NCI-H2196 (cell line): ENCODE measurements at regions not wholly inside any gene's neighbourhood (a gene's known extent, or its start where the extent isn't known, plus 50 kb on each side); places are given as distances from the start of the nearest gene placed in this dataset.
A peak's percentile ranks its signal among the peaks of the same experiment; 100 is the strongest.
"Not testable (repeated sequence)": the region's sequence is repeated elsewhere in the genome, so short reads cannot be mapped to it uniquely, and the experiment has no call there.

ENCODE experiments used
- DNase-seq: peaks from one replicate; lab custom pipeline; 2025; ENCODE audit not compliant: unreplicated experiment; lab: John Stamatoyannopoulos, UW

DNA sequence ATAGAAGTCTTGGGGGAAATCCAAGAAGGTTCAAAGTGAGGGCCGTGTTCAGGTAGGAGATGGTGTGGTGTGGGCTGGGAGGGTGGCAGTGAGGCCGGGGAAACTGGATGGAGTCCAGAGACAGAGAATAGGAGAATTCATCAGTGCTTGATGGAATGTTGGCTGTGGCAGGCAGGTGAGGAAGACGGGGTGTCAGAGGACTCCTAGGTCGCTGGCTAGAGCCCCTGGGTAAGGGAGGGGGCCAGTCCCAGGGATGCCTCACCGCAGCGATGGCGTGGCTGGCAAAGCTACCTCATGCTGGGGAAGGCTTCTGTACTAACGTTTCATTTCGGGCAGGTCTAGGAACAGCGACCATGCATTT is 373.0 kb downstream of the RPS24 start:
- DNase-seq: no peak

DNA sequence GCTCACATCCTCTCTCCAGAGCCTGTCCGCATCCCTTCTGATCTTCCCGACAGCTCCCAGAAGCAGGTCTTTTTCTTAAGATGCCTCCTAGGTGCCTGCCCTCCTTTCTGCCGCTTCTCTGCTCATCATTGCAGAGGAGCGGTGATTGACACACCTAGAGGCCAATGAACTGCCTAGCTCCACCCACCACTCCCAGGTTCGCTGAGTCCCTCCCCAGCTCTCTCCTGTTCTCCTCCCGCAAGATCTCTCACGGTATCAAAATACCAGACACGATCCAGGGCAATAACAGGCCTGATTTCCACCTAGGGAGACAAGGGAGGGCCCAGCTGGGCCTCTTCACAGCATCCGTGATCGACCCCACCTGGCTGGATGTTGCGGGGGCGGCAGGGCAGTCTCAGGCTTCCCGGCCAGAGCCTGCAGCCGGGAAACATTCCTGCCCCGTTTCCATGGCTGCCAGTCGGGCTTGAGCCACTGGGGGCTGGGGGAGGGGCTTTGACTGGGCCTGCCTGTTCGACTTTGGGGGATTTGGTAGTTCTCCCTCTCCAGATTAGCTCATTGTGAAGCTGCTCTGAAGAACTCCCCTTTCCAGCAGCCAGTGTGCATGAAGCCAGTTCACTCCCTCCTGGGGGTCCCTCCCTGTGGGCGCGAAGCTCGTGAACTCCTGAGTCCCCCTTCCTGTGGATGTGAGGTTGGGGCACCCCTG is 373.5 kb downstream of the RPS24 start:
- DNase-seq: peak; percentile 54

DNA sequence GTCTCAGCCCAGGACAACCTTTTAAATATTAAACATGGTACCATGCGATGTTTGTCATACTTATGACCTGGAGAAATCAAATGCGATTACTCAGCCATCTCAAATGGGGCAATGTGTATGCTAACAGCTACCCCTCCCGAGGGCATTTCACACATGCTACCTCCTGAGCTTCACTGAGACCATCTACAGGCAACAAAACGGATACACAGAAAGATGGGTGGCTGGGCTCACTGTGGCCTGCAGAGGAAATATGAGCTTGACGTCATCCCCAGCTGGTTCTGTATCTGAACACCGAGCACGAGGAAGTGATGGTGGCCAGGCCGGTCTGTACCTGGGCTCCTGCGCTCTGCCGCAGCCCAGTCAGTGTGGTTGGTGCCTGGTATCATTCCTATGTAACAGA is 374.3 kb downstream of the RPS24 start:
- no peak for DNase-seq

DNA sequence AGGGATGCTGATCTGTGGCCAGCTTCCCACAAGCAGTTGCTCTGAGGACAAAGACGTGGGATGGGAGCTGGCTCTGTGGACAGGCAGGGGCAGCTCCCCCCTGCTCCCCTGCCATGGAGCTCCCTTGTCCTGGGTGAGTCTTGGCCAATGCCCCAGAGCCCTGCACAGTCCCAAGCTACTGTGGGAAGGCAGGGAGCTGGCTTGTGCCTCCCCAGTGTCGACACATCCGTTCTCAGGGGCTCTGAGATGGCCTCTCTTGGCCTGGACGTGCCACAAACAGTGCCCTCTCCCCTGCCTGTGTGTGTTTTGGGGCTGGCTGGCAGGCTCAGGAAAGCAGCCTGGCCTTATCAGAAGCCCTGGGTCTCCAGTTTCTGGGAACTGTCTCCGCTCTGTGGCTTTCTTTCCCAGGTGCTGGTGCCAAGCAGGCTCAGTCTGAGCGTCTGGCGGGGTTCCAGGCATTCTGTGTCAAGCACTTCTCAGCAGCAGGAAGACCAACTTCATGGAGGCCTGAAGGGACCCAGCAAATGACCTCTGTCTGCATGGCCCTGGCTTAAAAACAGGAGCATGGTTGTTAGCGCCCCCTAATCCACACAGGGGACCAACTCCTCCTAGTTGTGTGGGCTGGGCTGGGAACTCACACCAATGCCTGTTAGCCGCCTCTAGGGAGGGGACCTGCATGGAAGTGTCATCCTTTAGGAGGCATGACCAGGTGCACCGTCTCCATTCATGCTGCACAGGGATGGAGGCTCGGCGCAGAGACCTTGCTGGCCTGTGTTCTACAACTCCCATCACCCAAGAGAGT is 375.2 kb downstream of the RPS24 start:
- DNase-seq: peak; percentile 80

DNA sequence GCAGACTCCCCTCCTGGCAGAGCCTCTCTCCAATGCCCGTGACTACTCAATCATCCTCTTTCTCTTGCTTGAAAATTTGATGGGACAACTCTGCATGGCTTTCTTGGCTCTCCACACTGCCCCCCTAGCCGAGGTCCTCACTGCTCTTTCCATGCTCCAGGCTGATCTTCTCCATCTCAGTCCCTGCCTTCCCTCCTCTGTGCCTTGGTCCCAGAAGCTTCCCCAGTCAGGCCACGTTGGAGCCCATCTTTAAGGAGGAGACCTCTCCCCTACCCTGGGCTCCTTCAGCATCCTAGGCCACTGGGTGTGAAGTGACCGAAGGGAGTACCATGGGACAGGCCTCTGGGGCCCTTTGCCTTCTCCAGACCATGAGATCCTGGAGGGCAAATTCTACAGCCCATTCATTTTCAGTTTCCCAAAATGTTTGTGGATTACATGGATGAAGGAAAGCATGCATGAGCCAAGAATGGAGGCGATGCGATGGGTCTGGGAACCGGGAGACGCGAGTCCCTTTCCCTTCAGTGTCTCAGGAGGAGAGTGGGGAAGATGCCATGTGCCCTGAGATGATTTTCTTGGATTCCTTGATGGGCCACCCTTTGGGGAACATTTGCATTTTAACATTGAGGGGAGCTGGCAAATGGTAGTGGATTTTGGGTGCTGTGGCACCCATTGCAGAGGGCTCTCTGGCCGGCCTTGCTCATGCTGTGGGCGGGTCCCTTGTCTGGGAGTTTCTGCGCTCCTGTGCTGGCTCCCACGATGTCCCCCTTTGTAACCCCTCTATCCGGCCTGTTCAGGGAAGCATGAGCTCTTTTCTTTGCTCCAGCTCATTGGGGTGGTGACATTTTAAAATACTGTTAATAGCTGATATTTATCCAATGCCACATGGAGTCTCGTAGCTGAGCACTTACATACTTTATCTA is 376.6 kb downstream of the RPS24 start:
- no peak for DNase-seq

DNA sequence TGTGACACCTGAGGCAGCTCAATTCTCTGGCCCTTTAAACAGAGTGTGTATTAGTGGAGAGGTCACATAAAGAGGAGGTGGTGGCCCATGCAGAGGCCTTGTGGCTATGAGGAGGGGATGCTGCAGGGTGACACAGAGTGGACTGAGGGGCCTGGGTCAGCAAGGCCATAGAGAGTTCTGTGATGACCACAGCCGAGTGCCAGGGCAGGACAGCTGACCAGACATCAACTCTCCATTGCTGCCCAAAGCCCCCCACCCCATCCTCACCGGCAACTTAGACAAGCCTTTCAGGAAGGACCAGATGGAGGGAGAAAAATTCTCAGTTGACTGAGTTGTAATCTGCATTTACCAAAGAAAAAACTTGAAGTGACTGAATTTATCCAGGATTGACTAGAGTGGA is 378.1 kb downstream of the RPS24 start:
- no peak for DNase-seq

DNA sequence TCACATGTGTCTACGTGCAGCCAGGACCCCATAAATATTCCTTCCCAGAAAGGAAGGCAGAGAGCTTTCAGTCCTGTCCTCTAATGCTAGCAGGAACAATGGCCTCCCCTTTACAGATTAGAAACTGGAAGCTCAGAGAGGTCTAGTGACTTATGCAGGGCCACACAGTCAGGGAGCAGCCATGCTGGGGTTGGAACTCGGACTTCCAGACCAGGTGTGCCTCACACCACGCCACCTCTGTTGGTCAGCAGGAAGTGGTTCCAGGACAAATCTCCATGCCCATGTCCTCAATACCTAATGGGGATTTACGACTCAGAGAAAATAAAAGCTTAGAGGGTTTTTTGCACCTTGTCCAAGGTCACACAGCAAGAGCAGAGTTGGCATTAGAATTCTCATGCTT is 378.9 kb downstream of the RPS24 start:
- no peak for DNase-seq

DNA sequence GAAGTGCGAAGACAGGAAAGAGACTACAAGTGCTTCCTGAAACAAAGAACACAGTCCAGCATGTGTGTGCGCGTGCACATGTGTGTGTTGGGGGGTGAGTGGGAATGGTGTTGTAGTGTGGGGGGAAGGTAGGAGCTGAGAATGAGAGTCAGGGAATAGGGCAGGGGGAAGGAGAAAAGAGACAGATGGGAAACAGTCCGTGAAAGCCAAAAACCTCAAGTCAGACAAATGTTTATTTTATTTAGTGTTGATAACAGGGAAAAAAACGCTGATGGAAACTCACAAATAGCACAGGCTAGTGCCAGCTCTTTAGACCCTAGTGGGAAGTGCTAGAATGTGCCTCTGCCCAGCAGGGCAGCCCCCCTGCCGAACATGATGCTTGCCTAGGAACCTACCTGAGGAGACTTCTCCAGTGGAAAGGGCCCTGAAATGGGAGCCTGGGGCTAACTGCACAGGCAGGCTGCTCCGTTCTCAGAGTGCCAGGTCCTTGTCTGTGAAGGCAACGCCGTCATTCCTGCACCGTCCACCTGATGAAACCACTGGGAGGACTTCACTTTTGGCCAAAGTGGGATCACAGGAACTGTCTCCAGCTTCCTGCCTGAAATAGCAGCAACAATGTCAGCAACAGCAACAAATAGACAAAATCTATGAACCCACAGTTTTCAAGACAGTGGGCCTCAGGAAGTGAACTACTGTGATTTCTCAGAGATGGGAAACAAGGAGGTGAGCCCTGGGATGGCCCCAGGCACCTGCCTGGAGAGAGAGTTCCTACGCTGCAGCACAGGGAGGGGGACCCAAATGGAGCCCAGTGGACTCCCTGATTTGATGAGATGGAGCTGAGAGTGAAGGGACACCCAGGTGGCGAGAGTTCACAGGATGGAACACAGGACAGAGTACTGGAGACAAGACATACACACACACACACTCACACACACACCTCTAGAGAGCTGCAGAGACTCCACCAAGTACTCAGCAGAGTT is 379.7 kb downstream of the RPS24 start:
- DNase-seq: no peak

DNA sequence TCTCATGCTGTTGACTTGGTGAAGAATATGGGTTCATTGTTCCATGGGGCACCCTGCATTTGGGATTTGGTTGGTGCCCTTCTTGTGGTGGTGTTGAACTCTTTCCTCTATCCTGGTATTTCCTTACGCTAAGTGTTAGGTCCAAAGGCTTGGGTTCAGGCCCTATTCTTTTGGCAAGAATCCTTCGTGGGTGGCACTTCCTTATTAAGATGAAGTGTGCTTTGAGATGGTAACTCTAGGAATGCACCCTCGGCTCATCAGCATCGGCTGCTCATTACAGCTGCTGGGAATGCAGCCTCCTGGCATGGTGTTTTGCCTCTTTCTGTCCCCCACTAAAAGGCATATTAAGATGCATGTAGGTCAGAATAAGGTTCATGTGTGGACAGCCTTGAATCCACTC is 380.7 kb downstream of the RPS24 start:
- DNase-seq: no peak

DNA sequence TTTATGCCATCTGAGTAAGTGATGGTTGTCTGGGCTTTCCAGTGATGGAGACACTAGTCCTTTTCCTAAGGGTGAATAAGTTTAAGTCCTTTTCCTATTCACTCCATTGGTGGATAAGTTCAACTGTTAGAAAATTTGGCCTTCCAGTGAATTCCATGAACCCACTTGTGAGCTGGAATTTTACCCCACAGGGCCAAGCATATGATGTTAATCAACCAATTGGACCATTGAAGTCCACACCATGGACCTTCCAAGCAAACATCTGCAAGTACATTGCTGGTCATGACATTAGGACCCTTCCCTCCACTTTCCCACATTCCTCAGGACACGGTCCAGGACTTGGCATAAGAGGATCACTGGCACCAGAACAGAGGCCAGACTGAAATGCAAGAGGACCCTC is 381.4 kb downstream of the RPS24 start:
- DNase-seq: no peak

DNA sequence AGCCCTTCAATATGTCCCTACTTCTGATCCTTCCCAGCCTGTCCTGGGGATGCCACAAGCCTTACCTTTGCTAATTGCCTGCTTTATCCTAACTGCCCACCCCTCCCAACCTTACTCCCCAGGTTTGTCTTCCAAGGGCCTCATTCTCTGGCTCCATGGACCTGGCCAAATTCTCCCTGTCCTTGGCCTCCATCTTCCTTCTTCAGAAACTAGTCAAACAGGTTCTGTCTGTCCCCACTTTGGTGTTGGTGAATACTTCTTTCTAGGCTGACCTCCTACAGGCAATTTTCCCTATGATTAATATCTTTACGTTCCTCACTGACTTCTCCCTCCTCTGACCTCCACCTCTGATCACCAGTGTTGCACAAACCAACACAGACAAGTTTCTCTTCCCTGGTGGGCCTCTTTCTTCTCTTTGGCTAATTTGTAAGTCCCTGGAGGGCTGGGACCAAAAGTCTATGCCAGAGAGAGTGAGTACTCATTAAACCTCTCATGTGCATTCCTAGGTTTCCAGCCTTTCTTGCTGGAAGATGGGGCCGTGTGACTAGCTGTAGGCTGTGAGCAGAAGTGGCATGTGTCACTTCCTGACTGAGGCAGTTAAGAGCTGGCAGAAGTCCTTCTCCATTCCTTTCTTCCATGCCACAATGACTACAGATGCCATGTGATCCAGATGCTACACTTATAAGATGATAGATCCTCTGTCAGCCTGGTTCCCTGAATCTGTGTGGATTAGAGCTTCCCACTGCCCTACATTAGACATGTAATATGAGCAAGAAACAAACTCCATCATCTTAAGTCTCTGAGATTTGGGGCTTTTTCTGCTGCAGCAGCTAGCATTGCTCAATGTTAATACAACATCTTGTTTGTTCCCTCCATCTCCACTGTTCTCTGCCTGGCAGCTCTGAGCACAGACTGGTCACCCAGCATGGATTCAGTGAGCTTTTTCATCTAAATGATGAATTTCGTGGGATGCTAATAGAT is 382.7 kb downstream of the RPS24 start:
- no peak for DNase-seq

DNA sequence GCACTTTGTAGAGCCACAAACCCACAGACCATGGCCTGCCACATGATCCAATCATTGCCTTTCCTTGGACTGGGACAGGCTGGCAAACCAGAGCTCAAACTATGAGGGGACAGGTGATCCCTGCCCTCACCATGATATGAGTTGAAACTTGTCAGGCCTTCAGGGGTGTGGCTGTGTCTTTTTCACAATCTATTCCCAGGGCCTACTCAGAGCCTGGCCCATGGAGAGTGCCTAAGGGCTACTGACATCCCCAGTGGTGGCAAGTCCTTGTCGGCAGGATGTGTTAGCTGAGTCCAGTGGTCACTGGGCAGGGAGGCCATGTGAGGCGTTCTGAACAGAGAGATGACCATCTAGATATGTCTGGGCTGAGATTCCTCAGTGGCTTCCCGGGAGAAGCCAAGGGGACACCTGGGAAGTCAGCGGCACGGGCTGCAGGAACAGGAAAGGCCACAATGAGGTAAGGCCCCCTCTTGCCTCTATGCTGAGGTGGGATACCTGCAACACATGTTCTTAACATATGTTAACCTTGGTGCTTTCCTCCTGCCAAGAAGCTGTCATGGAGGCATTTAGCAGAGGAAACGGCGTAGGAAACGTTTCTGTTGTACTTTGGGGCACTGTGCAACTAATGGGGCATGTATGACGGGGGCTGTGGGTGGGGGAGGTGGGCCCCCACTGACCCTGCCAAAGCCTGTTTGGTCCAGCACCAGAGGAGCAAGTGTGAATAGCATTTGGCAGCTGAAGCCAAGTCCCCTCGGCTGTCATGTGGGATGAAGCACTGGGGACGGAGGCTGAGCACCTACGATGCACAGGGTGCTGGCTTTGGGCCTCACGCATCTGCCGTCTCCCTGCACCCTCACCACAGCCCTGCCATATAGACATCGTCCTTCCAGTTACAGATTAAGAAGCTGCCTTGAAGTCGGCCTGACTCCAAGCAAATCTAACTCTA is 384.0 kb downstream of the RPS24 start:
- DNase-seq: no peak

DNA sequence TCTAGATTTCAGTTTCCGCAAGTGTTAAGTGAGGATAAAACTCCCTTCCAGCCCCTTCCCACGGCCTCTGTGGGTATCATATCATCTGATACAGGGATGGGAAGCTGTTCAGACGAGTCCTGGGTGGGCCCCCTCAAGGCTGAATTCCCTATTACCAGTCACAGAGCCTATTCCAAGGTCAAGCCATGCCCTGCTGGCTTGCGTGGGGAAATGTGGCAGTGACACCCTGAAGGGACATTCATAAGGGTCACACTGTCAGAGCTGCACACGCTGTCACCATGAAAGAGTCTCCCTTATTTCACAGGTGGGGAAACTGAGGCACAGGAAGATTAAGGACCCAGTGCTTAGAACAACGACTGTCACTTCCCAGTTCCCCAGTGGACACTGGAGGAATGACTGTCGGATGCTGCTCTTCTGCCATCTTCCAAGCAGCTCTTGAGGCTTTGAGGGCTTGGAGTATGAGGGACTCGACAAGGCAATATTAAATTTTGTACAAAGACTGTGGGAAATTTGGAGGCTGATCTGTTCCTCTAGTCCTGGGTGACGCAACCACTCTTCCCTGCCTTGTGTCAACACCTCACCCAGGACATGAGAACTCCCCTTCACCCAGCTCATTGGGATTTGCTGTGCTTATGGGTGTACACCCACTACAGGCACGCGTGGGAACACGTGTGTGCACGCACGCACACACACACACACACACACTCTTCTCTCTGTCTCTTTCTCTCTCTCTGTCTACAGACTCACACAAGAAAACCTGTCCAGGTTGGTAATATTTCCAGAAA is 386.0 kb downstream of the RPS24 start:
- no peak for DNase-seq

DNA sequence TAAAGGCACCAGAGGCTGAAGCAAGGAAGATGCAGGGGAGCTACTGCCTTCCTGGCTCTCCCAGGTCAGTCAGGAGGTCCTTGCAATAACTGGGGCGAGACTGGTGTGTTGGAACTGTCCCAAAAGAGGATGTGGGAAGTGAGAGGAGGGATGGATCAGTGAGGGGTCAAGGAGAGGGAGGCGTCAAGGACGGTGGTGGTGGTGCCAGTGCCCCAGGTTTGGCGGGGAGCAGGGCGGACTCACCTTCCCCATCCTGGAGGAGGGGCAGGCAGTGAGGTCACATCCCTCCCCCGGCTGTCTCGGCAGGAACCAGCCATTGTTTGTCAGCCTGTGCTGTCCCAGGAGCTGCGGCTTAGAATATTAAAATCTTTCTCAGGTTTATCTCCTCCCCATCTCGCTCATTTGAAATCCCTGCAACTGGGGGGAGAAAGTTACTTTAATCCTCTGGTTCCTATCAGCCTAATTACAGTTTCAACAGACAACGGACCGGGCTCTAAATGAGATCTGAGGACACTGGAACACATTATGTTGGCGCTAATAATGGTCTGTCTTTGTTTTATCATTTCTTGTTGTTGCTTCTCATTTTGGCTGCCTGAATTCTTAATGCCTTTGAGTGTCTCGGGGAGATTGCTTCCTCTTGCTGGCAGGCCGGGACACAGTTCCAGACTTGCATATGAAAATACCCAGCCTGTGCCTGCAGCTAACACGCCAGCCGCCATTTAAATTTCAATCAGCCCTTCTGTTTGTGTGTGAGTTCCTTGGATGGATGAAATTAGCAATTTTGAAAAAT is 387.5 kb downstream of the RPS24 start:
- DNase-seq: no peak

DNA sequence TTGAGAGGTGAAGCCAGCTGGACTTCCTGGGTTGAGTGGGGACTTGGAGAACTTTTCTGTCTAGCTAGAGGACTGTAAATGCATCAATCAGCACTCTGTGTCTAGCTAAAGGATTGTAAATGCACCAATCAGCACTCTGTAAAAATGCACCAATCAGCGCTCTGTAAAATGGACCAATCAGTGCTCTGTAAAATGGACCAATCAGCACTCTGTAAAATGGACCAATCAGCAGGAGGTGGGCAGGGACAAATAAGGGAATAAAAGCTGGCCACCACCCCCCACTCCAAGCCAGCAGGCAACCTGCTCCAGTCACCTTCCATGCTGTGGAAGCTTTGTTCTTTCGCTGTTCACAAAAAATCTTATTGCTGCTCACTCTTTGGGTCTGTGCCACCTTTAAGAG is 390.4 kb downstream of the RPS24 start:
- not testable (repeated sequence) for DNase-seq

DNA sequence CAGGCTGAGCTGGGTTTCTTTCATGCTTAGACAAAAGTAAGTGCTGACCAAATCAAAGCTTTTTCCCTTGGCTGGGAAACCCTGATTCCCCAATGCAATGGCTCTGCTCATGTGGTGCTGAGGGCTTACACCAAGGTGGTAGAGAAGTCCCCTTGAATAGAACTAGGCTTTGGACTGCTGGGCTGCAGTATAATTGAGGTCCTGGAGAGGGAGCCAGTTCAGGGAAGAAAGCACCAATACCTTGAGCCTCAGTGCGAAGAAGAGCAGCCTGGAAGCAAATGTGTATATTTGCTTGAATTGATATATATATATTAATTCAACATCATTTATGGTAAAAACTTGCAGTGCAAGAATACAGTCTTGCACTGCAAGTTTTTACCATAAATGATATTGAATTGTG is 391.1 kb downstream of the RPS24 start:
- DNase-seq: no peak

DNA sequence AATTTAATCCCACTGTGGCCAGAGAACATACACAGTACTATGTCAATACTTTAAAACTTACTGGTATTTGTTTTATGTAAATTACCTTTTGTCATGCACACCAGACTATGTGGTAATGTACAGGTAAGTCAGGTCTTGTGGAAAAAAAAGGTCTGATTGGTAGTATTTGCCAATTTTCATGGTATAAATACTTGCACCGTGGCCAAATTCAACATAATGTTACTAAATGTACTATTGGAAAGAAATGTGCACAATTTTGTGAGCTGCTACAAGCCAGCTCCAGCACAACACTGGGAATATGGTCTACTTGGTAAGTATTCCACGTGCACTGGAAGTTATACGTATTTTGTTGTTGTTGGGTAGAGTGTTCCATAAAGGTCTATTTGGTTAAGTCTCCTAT is 392.5 kb downstream of the RPS24 start:
- DNase-seq: no peak
